Activated naive CD4-positive, alpha-beta T cell (primary cell): ENCODE measurements at regions not wholly inside any gene's neighbourhood (a gene's known extent, or its start where the extent isn't known, plus 50 kb on each side); places are given as distances from the start of the nearest gene placed in this dataset.
"Not testable (repeated sequence)": the region's sequence is repeated elsewhere in the genome, so short reads cannot be mapped to it uniquely, and the experiment has no call there.

Experiments used
- DNase-seq, 4 experiments: peaks; one replicate each; lab custom pipeline; 2025; lab: John Stamatoyannopoulos, UW

GRCh38 chr15:93948726-93949125 lies 282.6 kb upstream of the MCTP2 start:
- no peak for DNase-seq

GRCh38 chr15:93943586-93943985 lies 287.8 kb upstream of the MCTP2 start:
- no peak for DNase-seq

DNA sequence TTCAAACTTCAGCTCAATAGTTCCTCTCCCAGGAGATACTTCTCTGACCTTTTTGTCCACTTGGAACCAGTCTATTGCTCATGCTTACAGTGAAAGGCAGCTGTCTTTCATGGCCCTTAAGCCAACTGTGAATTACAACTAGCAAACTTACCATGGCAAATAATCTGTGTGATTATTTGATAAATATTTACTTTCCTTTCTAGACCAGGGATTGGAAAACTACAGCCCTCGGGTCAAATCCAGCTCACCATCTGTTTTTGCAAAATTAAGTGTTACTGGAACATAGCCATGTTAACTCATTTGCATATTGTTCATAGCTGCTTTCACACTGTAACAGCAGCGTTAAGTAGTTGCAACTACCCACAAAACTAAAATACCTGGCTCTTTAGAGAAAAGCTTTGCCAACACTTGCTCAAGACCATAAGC lies 289.1 kb upstream of the MCTP2 start:
- no peak for DNase-seq

GRCh38 chr15:93941697-93942096 lies 289.7 kb upstream of the MCTP2 start:
- no peak for DNase-seq

DNA sequence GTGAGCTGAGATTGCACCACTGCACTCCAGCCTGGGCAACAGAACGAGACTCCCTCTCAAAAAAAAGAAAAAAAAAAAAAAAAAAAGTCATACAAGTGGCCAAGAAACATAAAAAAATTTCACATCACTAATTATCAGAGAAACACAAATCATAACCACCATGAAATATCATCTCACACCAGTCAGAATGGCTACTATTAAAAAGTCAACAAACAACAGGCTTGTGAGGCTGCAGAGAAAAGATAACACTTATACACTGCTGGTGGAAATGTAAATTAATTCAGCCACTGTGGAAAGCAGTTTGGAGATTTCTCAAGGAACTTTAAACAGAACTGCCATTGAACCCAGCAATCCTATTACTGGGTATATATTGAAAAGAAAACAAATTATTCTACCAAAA lies 291.1 kb upstream of the MCTP2 start:
- DNase-seq = no peak

DNA sequence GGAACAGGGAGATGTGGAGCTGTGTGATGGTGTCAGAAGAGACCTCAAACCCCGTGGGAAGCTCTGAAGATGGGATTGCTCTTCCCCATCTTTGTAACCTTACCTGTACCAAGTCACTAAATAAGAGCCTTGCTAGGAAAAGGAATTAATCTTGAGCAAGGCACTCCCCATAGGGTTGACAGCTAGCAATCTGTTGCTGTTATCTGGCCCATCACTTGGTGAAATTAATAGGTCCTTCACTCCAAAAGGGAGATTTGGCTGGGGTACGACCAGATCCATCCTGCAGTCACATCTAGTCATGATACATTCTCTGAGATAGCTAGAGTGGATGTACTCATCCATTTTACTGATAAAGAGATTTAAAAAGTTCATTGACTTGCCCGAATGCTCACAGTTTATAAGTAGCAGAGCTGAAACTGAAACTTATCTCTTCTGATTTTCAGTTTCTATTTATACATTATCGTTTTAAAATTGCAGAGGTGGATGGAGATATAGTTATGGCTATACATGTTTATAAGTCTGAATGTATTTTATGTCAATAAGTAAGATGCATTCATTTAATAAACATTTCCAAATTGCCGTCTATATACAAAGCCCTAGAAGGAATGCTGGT lies 299.1 kb upstream of the MCTP2 start:
- no peak for DNase-seq

- DNase-seq = no peak
Measured at GRCh38 chr15:93929375-93930094, 301.8 kb upstream of the MCTP2 start.

GRCh38 chr15:93920204-93920603 lies 311.2 kb upstream of the MCTP2 start:
- DNase-seq = no peak

DNA sequence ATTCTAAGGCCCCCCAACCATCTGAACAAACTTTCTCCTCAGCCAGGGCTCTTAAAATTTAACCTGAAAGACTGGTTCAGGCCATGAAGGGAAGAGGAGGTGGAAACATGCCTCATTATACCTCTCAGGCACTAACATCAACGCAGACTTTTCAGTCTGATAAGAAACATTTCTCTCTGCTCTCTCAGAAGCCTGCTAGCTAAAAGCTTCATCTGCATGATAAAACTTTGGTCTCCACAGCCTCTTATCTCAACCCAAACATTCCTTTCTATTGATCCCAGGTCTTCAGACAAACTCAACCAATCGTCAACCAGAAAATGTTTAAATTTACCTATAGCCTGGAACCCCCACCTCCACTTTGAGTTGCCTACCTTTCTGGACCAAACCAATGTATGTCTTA lies 312.6 kb upstream of the MCTP2 start:
- not testable (repeated sequence) for DNase-seq

DNA sequence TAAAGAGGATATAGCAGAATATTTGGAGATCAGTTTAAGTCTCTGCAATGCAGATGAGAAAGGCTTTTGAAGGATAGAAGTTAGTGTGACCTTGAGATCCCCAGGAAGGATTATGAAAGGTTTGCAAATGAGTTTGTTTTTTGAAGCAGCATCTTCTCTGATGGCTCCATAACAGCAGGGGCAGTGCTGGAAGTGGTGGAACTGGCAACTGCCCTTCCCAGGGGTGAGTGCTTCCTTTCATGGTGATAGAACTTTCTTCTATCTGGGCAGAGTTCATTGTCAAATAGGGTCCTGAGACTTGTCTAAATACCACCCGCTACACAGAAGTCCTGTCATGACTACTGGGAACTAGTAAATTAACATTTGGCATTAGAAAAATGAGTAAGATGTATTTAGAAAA lies 314.2 kb upstream of the MCTP2 start:
- DNase-seq = no peak

- DNase-seq = no peak
Measured at GRCh38 chr15:93913871-93914270, 317.5 kb upstream of the MCTP2 start.

DNA sequence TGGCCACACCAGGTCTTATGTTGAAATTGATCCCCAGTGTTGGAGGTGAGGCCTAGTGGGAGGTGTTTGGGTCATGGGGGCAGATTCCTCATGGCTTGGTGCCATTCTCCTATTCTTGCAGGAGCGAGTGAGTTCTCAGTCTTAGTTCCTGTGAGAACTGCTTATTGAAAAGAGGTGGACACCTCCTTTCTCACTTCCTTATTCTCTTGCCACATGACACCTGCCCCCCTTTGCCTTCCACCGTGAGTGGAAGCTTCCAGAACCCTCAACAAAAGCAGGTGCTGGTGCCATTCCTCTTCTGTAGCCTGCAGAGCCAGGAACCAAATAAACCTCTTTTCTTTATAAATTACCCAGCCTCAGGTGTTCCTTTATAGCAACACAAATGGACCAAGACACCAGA lies 318.1 kb upstream of the MCTP2 start:
- no peak for DNase-seq

- DNase-seq = no peak
Measured at GRCh38 chr15:93900476-93901400, 330.6 kb upstream of the MCTP2 start.

- no peak for DNase-seq
Measured at GRCh38 chr15:93899817-93900216, 331.5 kb upstream of the MCTP2 start.

DNA sequence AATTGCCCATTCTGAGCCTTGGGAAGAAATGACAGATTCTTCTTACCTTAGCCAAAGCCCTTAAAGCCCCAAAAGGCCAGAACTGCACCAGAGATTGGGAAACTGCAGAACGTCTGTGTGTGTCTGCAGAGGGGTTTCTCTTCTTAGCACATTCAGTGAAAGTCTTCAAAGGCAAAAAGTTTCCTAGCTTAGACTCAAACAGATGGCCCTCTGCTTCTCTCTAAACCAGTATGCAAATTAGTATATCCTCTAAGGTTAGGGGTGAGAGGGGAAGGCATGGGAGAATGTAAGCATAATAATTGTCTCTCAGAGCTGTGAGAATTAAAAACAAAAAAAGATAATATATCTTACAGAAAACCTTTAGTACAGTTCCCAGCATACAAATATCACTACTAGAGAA lies 334.0 kb upstream of the MCTP2 start:
- no peak for DNase-seq

GRCh38 chr15:93895976-93896770 lies 335.2 kb upstream of the MCTP2 start:
- no peak for DNase-seq

GRCh38 chr15:93894438-93895036 lies 336.8 kb upstream of the MCTP2 start:
- no peak for DNase-seq

DNA sequence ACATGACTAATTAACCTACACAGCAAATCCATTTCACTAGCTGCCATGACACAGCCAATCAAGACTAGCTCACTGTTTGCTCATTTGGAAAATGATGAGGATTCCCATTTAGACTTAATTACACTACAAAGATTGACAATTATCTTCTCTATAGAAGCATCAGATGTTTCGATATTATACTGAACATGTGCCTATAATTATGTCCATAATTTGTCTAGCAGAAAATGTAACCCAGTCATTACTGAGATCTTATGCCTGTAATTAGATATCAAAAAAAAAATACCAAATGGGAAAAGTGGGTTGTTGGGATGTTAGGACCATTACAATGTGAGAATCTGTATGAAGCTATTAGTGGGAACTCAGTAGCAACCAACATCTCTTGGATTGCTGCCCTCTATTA lies 344.2 kb upstream of the MCTP2 start:
- no peak for DNase-seq

DNA sequence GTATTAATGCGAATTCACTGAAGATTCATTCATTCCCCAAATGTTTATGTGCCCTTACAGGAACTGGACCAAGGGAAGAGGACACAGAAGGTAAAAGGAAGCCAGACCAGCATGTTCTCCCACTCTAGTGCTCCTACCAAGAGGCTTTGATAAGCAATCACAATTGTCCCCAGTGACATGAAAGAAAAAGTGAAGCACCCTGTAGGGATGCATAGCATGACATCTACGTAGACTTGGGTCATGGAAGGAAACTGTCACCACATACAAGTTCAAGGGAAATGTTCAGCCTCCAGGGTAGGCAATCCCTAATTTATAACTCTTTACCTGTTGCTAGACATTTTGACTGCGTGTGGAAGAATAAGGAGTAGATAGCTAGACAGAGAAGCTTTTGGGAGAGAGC lies 348.6 kb upstream of the MCTP2 start:
- no peak for DNase-seq

DNA sequence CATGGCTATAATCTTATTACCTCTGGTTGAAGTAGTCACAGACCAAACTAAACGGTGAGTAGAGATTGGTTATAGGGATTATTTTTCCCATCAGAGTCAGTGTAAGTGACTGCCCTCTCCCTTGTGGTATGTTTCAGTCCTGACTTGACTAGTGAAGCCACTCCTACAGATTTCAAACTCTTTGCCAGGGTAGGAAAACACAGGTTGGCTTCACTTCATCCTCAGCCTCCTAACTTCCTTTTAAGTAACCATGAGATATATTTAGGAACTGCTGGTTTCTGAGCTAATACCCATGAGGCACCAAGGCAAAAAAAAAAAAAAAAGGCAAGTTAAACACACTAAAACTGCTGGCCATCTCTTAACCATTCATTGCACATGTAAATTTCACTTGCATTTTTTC lies 349.2 kb upstream of the MCTP2 start:
- no peak for DNase-seq

DNA sequence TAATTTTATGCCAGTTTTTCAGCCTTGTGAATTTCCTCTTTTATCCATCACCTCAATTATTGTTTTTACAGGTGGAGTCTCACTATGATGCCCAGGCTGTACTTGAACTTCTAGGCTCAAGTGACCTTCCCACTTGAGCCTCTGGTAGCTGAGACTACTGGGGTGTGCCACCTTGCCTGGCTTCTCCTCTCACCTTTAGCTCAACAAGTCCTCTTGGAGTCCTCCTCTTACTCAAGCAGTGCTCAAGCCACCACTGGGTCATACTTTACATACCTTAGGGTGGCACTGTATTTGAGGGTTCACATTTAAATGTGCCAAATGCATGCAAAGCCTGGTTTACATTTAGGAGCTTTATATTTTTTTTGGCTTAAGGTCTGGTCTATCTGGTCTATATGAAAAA lies 350.1 kb upstream of the MCTP2 start:
- DNase-seq = no peak

- DNase-seq = no peak
Measured at GRCh38 chr15:93880358-93880757, 351.0 kb upstream of the MCTP2 start.
